Skeletal muscle satellite cell (primary cell): ENCODE measurements at regions not wholly inside any gene's neighbourhood (a gene's known extent, or its start where the extent isn't known, plus 50 kb on each side); places are given as distances from the start of the nearest gene placed in this dataset.

ENCODE experiments used
- H3K27me3 ChIP-seq: 2 replicates; pipeline ENCODE4 v1.7.0; 2013; ENCODE audit warnings: low read length; ENCODE audit not compliant: control insufficient read depth, insufficient read depth
- H3K36me3 ChIP-seq: 2 replicates; pipeline ENCODE4 v1.7.0; 2013; ENCODE audit warnings: mild to moderate bottlenecking, control low read depth, low read length; ENCODE audit not compliant: insufficient read depth
- H3K4me1 ChIP-seq: 2 replicates; pipeline ENCODE4 v1.7.0; 2013; ENCODE audit warnings: low read length; ENCODE audit not compliant: control insufficient read depth, insufficient read depth
- H3K4me2 ChIP-seq: 2 replicates; pipeline ENCODE4 v1.7.0; 2013; ENCODE audit warnings: mild to moderate bottlenecking, low read length
- H3K4me3 ChIP-seq: 2 replicates; pipeline ENCODE4 v1.7.0; 2013; ENCODE audit warnings: low read length
- H3K9ac ChIP-seq: 2 replicates; pipeline ENCODE4 v1.7.0; 2013; ENCODE audit warnings: mild to moderate bottlenecking, low read depth, low read length, moderate library complexity
- H3K9me3 ChIP-seq: replicated peaks from 2 replicates; pipeline ENCODE4 v1.7.0; 2013; ENCODE audit warnings: mild to moderate bottlenecking, control low read depth, low read length

GRCh38 chr2:163177592-163177991, 339.0 kb upstream of the KCNH7 start:
- Histone ChIP-seq H3K36me3 (no peaks in the 10 kb centered on the region), H3K9ac (no peak overlapping the region), H3K27me3 (no peaks in the 10 kb centered on the region), H3K4me1 (peaks cover under 1% of the 10 kb centered on the region), H3K9me3 (no peaks in the 10 kb centered on the region), H3K4me2 (no peak overlapping the region), H3K4me3 (no peak overlapping the region)

GRCh38 chr2:163175294-163175693, 336.7 kb upstream of the KCNH7 start:
- Histone ChIP-seq H3K4me3 (no peak overlapping the region), H3K27me3 (no peaks in the 10 kb centered on the region), H3K4me2 (no peak overlapping the region), H3K9ac (no peak overlapping the region), H3K9me3 (no peaks in the 10 kb centered on the region), H3K36me3 (no peaks in the 10 kb centered on the region), H3K4me1 (peaks cover 9% of the 10 kb centered on the region)

- H3K4me2 ChIP-seq = no peak overlapping the region
- no peak overlapping the region for H3K4me3 ChIP-seq
- no peak overlapping the region for H3K9ac ChIP-seq
- H3K9me3 ChIP-seq = no peaks in the 10 kb centered on the region
- H3K4me1 ChIP-seq = peaks cover 9% of the 10 kb centered on the region
- no peaks in the 10 kb centered on the region for H3K27me3 ChIP-seq
- H3K36me3 ChIP-seq = no peaks in the 10 kb centered on the region
Observed at GRCh38 chr2:163173591-163173990, 335.0 kb upstream of the KCNH7 start.

- H3K4me1 ChIP-seq = peaks cover 9% of the 10 kb centered on the region
- peak overlapping the region; percentile 30 for H3K4me2 ChIP-seq
- no peaks in the 10 kb centered on the region for H3K36me3 ChIP-seq
- H3K9me3 ChIP-seq = no peaks in the 10 kb centered on the region
- H3K9ac ChIP-seq = no peak overlapping the region
- H3K4me3 ChIP-seq = no peak overlapping the region
- H3K27me3 ChIP-seq = no peaks in the 10 kb centered on the region
Observed at GRCh38 chr2:163171786-163172530, 333.4 kb upstream of the KCNH7 start.

- Histone ChIP-seq H3K4me2 (peak overlapping the region; percentile 37), H3K9ac (no peak overlapping the region), H3K36me3 (no peaks in the 10 kb centered on the region), H3K4me1 (peaks cover 25% of the 10 kb centered on the region), H3K4me3 (no peak overlapping the region), H3K27me3 (no peaks in the 10 kb centered on the region), H3K9me3 (no peaks in the 10 kb centered on the region)
Observed at GRCh38 chr2:163157891-163158496, 319.4 kb upstream of the KCNH7 start.

GRCh38 chr2:163157411-163157810, 318.8 kb upstream of the KCNH7 start:
- H3K36me3 ChIP-seq = no peaks in the 10 kb centered on the region
- H3K9ac ChIP-seq = no peak overlapping the region
- H3K4me2 ChIP-seq = peak overlapping the region; percentile 37
- H3K4me3 ChIP-seq = no peak overlapping the region
- no peaks in the 10 kb centered on the region for H3K9me3 ChIP-seq
- no peaks in the 10 kb centered on the region for H3K27me3 ChIP-seq
- H3K4me1 ChIP-seq = peaks cover 25% of the 10 kb centered on the region

GRCh38 chr2:163155925-163156324, 317.4 kb upstream of the KCNH7 start:
- Histone ChIP-seq H3K9ac (no peak overlapping the region), H3K4me2 (no peak overlapping the region), H3K4me1 (peaks cover 25% of the 10 kb centered on the region), H3K9me3 (no peaks in the 10 kb centered on the region), H3K4me3 (no peak overlapping the region), H3K27me3 (no peaks in the 10 kb centered on the region), H3K36me3 (no peaks in the 10 kb centered on the region)

- H3K27me3 ChIP-seq = no peaks in the 10 kb centered on the region
- no peaks in the 10 kb centered on the region for H3K9me3 ChIP-seq
- no peak overlapping the region for H3K4me3 ChIP-seq
- no peak overlapping the region for H3K9ac ChIP-seq
- no peaks in the 10 kb centered on the region for H3K36me3 ChIP-seq
- no peak overlapping the region for H3K4me2 ChIP-seq
- H3K4me1 ChIP-seq = peaks cover 25% of the 10 kb centered on the region
Observed at GRCh38 chr2:163155279-163155883, 316.8 kb upstream of the KCNH7 start.

- Histone ChIP-seq H3K9ac (no peak overlapping the region), H3K4me1 (no peaks in the 10 kb centered on the region), H3K9me3 (no peaks in the 10 kb centered on the region), H3K4me2 (no peak overlapping the region), H3K4me3 (no peak overlapping the region), H3K36me3 (no peaks in the 10 kb centered on the region), H3K27me3 (no peaks in the 10 kb centered on the region)
Observed at GRCh38 chr2:163142618-163143017, 304.1 kb upstream of the KCNH7 start.

GRCh38 chr2:163138947-163139346, 300.4 kb upstream of the KCNH7 start:
- Histone ChIP-seq H3K4me2 (no peak overlapping the region), H3K36me3 (no peaks in the 10 kb centered on the region), H3K9me3 (no peaks in the 10 kb centered on the region), H3K4me3 (no peak overlapping the region), H3K9ac (no peak overlapping the region), H3K4me1 (no peaks in the 10 kb centered on the region), H3K27me3 (no peaks in the 10 kb centered on the region)

- Histone ChIP-seq H3K9me3 (no peaks in the 10 kb centered on the region), H3K4me1 (no peaks in the 10 kb centered on the region), H3K4me3 (no peak overlapping the region), H3K4me2 (no peak overlapping the region), H3K27me3 (no peaks in the 10 kb centered on the region), H3K9ac (no peak overlapping the region), H3K36me3 (no peaks in the 10 kb centered on the region)
Observed at GRCh38 chr2:163135256-163135655, 296.7 kb upstream of the KCNH7 start.

- H3K4me1 ChIP-seq = no peaks in the 10 kb centered on the region
- H3K4me2 ChIP-seq = no peak overlapping the region
- H3K4me3 ChIP-seq = no peak overlapping the region
- no peaks in the 10 kb centered on the region for H3K36me3 ChIP-seq
- no peaks in the 10 kb centered on the region for H3K27me3 ChIP-seq
- H3K9ac ChIP-seq = no peak overlapping the region
- H3K9me3 ChIP-seq = no peaks in the 10 kb centered on the region
Observed at GRCh38 chr2:163133602-163134001, 295.0 kb upstream of the KCNH7 start.
